WERI-Rb-1 (cell line): ENCODE measurements at regions not wholly inside any gene's neighbourhood (a gene's known extent, or its start where the extent isn't known, plus 50 kb on each side); places are given as distances from the start of the nearest gene placed in this dataset.

Experiments used
- DNase-seq: peaks from one replicate; pipeline ENCODE4 v3.0.0-alpha.2; 2020
- H3K27ac ChIP-seq: fragments of 250-450 bp; sonication (Bioruptor Pico); 2 replicates; pipeline ENCODE4 v1.5.1; 2020; ENCODE audit warnings: mild to moderate bottlenecking, moderate library complexity
- H3K27me3 ChIP-seq: fragments of 250-450 bp; sonication (Bioruptor Pico); 2 replicates; pipeline ENCODE4 v1.5.1; 2021; ENCODE audit warnings: mild to moderate bottlenecking, low read depth, moderate library complexity; ENCODE audit not compliant: insufficient read depth, severe bottlenecking
- H3K36me3 ChIP-seq: fragments of 250-450 bp; sonication (Bioruptor Pico); 2 replicates; pipeline ENCODE4 v1.5.1; 2020; ENCODE audit warnings: mild to moderate bottlenecking, moderate library complexity
- H3K4me3 ChIP-seq: 2 replicates; pipeline ENCODE4 v1.5.1; 2011; ENCODE audit warnings: low read depth, mild to moderate bottlenecking, control low read depth, low read length
- H3K9me3 ChIP-seq: fragments of 250-450 bp; sonication (Bioruptor Pico); 2 replicates; pipeline ENCODE4 v1.5.1; 2021; ENCODE audit warnings: mild to moderate bottlenecking, moderate library complexity; ENCODE audit not compliant: severe bottlenecking
- TF ChIP-seq, protein P1 (sequence below): IDR thresholded peaks from 2 replicates; pipeline ENCODE4 v1.5.1; 2011; ENCODE audit warnings: low read depth, mild to moderate bottlenecking, control low read depth, inconsistent platforms, low read length

DNA sequence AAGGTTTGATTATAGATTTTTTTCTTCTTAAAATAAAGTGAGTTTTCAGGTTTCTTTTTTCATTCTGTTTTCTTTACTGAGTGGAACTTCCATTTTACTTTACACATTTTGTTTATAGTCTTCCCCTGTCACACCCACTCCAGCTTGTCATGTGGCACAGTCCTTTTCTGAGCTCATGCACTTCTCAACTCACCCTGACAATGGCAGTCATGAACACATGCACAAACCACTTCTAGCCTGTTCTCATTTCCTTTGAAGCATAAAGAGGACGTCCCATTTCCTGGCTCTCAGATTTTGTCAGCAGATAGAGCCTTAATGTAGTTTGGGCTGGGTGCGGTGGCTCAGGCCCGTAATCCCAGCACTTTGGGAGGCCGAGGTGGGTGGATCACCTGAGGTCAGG, 168.0 kb downstream of the AHSP start:
- DNase-seq = no peak

DNA sequence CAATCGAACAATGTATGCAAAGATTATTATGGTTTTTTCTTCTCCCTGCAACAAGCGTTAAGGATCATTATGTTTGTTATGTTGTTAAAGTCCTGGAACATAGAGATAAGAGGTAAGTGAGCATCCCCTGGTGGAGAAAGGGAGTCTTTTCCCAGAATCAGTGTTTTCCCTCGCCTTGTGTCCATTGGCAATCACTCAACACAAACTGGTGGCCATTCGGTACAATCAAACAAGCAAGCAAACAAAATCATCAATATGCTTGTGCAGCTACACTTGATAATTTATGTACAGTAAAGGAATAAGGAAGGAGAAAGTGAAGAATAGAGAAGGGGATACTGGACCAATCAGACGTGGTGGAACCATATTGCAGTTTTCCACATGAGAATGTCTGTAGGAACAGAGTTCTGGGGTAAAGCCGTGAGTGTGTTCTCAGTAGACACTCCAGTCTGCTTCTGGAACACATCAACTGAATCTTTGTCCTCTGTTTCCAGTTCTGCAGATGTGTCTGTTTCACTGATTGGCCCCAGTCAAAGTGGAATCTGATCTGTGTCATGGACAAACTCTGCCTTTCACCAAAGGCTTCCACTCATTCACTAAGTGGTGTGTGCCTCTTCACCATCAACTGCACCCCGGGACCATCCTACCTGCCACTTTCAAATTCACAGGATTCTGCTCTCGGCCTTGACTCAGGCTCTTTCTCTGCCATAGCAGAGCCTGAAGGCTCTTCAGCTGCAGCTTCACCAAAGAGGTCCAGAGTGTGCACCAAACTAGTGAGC, 169.5 kb downstream of the AHSP start:
- Histone ChIP-seq H3K27me3 (peaks cover 3% of the 10 kb centered on the region), H3K4me3 (no peak overlapping the region), H3K27ac (no peak overlapping the region), H3K9me3 (no peaks in the 10 kb centered on the region), H3K36me3 (no peaks in the 10 kb centered on the region)
- TF ChIP-seq, protein P1, sequence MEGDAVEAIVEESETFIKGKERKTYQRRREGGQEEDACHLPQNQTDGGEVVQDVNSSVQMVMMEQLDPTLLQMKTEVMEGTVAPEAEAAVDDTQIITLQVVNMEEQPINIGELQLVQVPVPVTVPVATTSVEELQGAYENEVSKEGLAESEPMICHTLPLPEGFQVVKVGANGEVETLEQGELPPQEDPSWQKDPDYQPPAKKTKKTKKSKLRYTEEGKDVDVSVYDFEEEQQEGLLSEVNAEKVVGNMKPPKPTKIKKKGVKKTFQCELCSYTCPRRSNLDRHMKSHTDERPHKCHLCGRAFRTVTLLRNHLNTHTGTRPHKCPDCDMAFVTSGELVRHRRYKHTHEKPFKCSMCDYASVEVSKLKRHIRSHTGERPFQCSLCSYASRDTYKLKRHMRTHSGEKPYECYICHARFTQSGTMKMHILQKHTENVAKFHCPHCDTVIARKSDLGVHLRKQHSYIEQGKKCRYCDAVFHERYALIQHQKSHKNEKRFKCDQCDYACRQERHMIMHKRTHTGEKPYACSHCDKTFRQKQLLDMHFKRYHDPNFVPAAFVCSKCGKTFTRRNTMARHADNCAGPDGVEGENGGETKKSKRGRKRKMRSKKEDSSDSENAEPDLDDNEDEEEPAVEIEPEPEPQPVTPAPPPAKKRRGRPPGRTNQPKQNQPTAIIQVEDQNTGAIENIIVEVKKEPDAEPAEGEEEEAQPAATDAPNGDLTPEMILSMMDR = peak; percentile 85
- DNase-seq = no peak

More for the DNA sequence above, 168.0 kb downstream of the AHSP start:
- no peak overlapping the region for H3K27ac ChIP-seq
- H3K4me3 ChIP-seq = no peak overlapping the region
- no peaks in the 10 kb centered on the region for H3K9me3 ChIP-seq
- TF ChIP-seq, protein P1 = no peak
- no peaks in the 10 kb centered on the region for H3K36me3 ChIP-seq
- H3K27me3 ChIP-seq = peaks cover 3% of the 10 kb centered on the region

DNA sequence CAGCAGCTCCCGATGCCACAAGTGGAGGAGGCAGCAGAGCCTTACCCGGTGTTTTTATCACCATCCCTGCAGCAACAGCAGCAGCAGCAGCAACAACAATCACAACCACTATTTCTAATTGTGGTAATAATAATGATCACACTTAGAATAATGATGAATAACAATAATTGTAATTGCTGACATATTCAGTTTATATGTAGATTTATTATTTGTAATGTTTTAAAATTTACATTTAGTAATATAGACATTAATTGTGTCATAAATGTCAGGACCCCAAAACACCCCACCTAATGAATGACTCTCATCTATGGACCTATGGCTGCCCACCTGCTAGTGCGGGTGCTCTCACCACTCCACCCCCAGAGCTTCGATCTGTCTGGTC, 170.0 kb downstream of the AHSP start:
- DNase-seq = no peak
- H3K27ac ChIP-seq = no peak overlapping the region
- H3K4me3 ChIP-seq = no peak overlapping the region
- peaks cover 3% of the 10 kb centered on the region for H3K27me3 ChIP-seq
- no peaks in the 10 kb centered on the region for H3K9me3 ChIP-seq
- TF ChIP-seq, protein P1 = no peak
- no peaks in the 10 kb centered on the region for H3K36me3 ChIP-seq

DNA sequence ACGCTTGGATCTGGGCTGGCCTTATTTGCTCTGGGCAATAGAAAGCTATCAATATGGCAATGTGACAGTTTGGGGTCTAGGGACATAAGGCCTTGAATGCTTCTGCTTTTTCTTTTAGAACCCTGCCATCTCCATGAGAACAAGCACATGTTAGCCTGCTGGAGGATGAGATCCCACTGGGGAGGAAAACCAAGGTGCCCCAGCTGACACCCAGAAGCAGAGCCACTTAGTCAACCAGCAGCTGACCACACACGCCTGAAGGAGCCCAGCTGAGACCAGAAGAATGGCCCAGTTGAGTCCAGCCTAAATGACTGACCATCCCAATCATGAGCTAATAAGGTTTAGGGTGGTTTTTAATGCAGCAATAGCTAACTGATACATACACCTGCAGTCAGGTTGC, 171.2 kb downstream of the AHSP start:
- Histone ChIP-seq H3K9me3 (no peaks in the 10 kb centered on the region), H3K27me3 (peaks cover 3% of the 10 kb centered on the region), H3K27ac (no peak overlapping the region), H3K4me3 (no peak overlapping the region), H3K36me3 (peaks cover 8% of the 10 kb centered on the region)
- TF ChIP-seq, protein P1 = no peak
- DNase-seq = no peak

DNA sequence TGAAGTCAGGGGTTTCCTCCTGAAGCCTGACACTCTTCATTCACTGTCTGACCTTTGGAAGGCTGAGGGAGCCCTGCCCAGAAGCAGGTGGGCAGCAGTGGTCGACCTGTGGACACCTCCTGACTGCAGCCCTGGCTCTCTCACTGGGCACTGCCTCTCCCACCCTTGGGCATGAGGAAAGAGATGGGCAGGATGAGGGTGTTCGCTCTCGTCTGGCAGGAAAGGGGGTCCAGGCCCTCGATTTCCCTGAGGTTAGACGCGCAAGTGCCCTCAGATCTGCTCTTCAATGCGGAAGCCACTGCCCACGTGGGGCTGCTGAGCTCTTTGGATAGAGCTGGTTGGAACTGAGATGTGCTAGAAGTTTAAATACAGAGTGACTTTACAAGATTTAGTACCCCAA, 171.9 kb downstream of the AHSP start:
- TF ChIP-seq, protein P1 = no peak
- Histone ChIP-seq H3K4me3 (no peak overlapping the region), H3K9me3 (no peaks in the 10 kb centered on the region), H3K36me3 (peaks cover 14% of the 10 kb centered on the region), H3K27me3 (peaks cover 3% of the 10 kb centered on the region), H3K27ac (no peak overlapping the region)
- DNase-seq = no peak

DNA sequence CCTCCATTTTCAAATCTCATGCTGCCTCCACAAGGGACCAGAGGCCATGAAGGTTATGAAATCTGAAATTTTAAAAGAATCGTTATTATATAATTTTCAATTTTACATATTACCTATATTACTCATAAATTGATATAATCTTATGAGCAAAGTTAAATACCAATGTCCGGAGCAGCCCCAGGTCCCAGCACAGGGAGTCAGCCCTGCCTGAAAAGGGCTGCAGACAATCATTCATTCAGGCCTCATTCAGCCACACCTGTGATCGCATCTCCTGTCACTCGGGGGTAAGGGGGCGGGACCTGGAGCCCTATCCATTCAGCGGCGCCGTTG, 172.5 kb downstream of the AHSP start:
- peaks cover 17% of the 10 kb centered on the region for H3K36me3 ChIP-seq
- no peaks in the 10 kb centered on the region for H3K9me3 ChIP-seq
- H3K27me3 ChIP-seq = peaks cover 3% of the 10 kb centered on the region
- DNase-seq = no peak
- TF ChIP-seq, protein P1 = no peak
- H3K27ac ChIP-seq = no peak overlapping the region
- H3K4me3 ChIP-seq = peak overlapping the region; percentile 98
